NCI-H146 treated with DMSO at 0.1 percent for 48 hours (cell line): ENCODE measurements at regions not wholly inside any gene's neighbourhood (a gene's known extent, or its start where the extent isn't known, plus 50 kb on each side); places are given as distances from the start of the nearest gene placed in this dataset.

ENCODE experiments used
- DNase-seq: peaks from one replicate; lab custom pipeline; 2025; ENCODE audit not compliant: unreplicated experiment; lab: John Stamatoyannopoulos, UW

GRCh38 chr22:44424359-44424682 is 73.7 kb downstream of the RTL6 start:
- no peak for DNase-seq

GRCh38 chr22:44423556-44424358 is 74.3 kb downstream of the RTL6 start:
- DNase-seq = no peak

- no peak for DNase-seq
Measured at GRCh38 chr22:44422746-44423380, 75.2 kb downstream of the RTL6 start.

GRCh38 chr22:44419429-44419828 is 78.6 kb downstream of the RTL6 start:
- no peak for DNase-seq

- DNase-seq = no peak
Measured at GRCh38 chr22:44413211-44413610, 84.8 kb downstream of the RTL6 start.

DNA sequence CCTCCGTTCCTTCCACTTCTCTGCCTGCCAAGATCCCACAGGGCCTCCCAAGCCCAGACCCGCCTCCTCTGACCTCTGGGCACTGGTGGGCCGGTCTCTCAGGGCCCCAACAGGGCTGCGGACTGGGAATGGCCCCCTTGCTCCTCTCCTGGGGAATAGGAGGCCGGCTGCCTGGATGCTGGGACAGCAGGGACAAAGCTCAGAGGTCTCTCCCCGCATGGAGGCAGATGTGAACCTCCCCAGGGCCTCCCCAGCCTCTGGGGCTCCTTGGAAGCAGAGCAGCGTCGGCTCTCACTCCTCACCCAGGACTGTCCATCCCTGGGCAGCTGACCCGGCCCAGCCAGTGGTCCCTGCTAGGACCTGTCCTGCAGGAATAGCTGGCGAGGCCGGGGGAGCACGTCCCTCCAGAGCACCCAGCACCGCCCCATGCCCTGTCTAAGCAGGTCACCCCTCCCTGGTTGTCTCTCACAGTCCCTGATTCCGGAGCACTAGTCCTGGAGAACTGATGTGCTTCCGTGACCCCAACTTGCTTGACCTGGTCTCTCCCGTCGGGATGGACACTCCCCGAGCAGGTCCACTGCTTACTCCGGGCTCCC is 85.8 kb downstream of the RTL6 start:
- DNase-seq = no peak

DNA sequence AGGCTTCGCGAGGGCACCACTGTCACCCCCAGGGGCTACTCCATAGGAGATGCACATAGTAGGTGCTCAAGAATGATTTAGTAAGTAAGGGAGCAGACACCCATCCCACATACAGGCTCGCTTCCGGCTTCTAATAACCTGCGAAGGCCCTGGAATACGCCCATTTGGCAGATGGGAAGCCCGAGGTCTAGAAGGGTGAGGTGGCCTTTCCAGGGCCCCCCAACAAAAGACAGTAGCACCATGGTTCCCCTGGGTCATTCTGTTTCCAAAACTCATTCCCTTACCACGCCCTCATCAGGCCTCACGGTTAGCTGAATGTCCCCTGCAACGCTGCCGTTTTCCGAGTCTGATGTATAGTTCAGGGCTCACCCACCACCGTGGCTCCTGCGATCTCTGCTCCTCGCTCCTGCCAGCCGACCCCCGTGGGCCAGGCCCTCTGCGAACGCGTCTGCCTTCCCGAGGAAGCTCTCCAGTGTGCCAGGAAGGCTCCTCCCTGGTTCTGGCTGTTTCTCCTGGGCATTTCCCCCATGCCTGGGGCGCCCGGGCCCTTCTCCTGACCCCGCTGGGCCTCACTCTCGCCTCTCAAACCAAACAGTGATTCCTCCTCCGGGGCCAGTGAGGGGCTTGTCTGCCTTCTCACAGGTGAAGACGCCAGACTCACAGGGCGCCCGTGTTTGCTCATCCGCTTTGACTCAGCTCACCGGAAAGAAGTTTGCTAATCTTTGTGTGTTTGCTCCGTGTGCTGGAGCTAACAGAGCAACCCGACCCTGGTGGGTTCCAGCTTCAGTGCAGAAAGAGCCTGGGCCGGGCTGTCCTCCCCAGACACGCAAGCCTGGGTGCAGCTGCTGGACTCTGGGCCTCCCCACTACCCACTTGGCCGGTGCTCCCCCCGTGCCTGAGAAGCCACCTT is 86.6 kb downstream of the RTL6 start:
- no peak for DNase-seq

DNA sequence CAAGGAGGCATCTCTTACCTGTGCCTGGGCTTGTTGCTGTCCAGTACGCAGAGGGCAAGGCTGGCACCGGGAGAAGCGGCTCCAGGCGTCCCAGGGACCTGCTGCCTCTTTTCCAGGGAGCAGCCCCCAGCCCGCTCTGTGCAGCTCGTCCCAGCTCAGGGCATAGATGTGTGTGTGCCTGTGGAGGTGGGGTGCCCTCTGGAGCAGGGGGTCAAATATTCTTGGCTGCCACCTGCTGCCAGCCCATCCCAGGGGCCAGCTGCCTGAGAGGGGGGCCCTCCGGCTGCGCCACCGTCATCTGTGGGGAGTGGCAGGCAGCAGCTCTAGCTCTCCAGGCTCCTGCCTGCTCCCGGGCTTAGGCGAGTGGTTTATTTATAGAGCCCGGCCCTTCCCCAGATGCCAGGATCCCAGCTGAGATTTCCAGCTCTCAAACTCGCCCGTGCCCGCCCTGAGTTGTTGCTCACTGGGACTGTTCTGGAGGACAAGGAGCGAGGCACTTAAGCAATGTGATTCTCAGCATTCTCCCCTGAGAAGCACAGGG is 87.5 kb downstream of the RTL6 start:
- no peak for DNase-seq

DNA sequence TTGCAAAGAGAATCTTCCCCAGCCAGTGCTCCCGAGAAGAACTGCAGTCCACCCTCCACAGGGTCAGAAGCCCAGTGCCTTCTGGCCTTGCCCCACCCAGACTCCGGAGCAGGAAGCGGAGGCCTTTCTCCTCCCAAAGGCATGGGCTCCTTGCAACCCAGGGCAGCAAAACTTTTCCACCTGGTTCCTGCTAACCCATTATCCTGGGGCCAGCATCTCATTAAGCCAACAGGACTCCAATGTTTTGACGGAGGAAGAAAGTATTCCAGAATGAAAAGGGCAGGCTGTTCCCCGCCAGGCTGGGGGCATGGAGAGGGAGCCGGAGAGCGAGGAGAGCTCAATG is 88.1 kb downstream of the RTL6 start:
- no peak for DNase-seq

GRCh38 chr22:44409211-44409973 is 88.6 kb downstream of the RTL6 start:
- DNase-seq = no peak

DNA sequence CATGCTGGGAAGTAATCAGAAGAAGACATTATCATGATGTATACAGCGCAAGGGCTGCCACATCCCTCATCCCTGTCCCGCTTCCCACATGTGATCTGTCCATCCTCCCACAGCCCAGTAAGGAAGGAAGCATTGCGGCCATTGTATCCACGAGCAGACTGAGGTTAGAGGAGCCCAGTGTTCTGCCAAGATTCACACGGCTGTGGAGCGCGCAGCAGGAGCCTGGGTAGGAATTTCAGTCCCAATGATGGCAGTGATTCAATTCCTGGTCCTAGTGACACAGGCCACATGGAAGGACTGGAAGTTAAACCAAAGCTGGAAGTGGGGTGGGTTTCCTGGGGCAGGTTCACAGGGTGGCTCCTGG is 89.2 kb downstream of the RTL6 start:
- no peak for DNase-seq

DNA sequence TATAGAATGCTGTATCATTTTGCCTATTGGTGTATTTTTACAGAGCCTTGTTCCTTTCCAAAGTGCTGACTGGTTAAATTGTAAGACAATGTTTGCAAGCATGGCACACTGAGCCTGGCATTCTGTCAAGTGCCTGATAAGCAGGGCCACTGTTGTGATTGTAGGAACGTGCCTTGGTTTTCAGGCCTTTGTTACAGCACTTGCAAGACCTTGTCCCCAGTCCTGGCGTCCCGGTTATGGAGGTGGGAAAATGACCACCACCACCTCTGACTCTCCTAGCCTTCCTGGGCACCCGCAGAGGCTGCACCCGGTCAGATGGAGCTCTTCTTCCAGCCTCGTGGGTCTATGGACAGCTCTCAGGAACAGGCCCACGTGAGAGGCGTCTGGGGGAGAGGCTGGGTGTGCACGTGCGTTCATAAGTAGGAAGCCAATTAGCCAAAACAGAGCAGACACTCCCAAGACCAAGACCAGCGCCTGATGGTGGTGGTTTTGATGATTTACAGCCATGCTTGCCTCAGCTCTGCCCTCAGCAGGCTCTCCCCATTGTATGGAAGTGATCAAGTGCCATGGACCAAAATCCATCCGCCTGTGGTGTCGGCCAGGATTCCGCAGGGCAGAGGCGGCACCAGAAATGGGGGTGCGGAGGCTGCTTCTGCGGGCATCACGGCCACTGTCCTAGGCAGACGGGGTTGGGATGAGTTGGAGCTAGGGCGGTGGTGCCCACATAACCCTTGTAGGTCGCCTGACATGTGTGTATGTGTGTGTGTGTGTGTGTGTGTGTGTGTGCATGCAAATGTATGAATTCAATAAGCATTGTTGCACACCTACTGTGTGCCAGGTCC is 89.8 kb downstream of the RTL6 start:
- DNase-seq = no peak

GRCh38 chr22:44407171-44407986 is 90.7 kb downstream of the RTL6 start:
- DNase-seq = no peak

DNA sequence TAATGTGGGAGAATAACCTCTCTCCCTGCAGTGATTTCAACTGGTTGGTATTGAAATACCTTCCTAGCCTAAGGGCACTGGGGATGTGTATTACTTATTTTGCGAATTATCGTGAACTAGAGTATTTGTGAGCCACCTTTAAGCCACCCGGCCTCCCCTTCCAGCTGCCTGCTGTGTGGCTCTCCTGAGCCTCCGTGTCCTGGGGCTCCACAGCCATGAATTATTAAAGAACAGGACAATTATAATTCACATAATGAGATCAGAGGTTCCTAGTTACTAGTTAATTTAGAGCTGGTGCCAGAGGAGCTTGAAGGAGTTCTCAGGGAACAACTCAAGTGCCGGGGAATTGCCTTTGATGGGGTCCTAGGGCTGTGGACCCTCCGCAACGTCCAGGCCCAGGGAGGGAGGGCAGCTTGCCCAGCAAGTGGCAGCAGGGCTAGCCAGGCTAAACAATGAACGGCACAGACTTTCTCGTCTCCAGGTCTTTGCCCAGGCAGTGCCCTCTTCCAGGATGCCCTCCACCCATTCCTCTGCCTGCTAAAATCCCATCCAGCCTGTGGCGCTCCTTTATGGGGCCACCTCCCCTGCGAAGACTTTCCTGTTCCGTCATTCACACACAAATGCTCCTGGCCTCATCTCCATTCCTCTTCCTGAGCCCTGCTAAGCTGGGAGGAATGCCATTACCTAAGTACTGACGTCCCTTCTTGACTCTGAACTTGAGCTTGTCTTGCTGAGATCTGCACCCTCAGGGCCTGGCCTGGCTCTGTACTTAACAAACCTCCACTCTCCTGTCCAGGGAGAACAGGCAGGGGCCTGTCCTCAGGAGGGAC is 91.5 kb downstream of the RTL6 start:
- DNase-seq = no peak

DNA sequence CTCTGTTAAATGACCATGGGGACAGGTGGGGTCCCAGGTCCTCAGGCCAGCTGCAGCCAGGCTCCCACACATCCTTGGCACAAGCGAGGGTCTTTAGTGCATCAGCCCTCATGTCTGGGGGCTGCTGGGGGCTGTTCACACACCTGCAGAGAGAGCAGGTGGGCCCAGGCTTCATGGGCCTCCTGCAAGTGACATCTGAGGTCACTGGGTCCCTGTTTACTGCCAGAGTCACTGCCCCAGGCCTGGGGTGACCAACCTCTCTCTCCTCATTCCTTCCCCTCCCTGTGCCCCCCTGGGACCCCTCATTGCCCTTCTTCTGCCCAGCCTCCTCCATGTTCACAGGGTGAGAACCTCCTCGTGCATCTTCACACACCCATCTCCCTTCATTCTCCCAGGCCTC is 92.4 kb downstream of the RTL6 start:
- DNase-seq = no peak

DNA sequence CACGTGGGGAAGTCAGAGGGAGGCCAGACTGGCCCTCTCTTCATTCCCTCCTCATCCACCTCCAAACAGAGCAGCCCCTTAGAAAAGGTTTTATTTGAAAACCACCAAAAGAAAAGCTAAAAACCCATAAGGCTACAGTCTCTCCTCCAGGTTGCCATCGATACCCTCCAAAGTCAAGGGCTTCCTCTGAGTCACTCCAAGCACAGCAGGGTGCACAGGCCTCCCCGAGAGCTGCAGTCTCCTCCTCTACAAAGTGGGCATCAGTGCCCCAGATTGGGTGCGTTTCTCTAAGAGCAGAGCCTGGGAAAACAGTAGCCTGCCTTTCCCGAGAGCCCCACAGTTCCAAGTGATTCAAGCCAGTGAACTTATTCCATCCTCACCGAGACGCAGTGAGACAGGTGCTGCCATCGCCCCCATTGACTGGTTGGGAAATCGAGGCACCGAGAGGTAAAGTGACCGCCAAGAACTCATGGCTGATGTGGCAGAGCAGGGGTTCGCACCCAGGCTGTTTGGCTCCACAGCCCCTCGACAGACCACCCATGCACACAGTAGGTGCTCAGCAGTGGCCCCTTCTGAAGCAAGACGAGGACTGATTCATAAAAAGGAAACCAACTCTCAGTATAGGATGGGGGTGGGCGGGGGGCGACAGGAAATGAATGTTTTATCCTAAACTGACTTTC is 91.7 kb upstream of the SHISAL1 start:
- no peak for DNase-seq

DNA sequence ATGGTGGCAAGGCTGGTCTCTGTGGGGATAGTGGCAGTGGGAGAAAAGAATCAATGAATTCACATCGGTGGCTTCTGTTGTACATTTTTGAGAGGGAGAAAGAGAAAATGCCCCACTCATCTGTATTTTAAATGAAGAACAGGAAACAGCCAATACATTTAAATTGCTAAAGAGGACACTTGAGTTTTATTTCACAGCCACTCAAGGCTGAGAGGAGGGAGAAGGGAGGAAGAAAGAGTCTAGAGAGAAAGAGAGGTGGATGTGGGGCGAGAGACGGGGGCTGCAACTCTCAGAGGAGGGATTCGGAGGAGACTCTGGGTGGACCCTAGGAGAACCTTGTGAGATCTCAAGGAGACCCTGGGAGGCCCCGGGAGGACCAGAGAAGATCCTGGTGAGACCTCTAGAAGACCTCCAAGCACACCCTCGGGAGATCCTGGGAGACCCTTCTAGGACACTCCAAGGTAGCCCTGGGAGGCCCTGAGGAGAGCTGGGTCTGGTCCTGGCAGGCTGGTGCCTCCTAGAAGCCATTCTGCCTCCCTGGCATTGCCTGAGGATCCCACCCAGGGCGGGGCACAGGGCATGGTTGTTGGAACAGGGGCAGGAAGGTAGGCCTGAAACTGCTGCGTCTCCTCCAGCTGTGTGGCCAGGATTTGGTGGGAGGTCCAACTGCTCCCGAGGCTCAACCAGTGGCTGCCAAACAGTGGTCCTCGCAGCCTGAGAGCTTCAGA is 91.0 kb upstream of the SHISAL1 start:
- DNase-seq = no peak
